T-cell (primary cell): ENCODE measurements at regions not wholly inside any gene's neighbourhood (a gene's known extent, or its start where the extent isn't known, plus 50 kb on each side); places are given as distances from the start of the nearest gene placed in this dataset.

Experiments used
- ATAC-seq, 4 experiments: fragments of 200-7000 bp in 3 of 4; fragments of 150-1000 bp in 1 of 4; cut with Tn5 transposase; replicated peaks in 1 of 4; 1 replicate in 3 of 4; 2 replicates in 1 of 4; pipeline ENCODE4 v1.10.0; 2021; ENCODE audit warnings: moderate library complexity in 3 of 4, mild to moderate bottlenecking in 2 of 4, moderate number of reproducible peaks in 1 of 4
- CTCF ChIA-PET, 2 donors: fragments of 300-600 bp; sonication (Branson Sonifier 250); formaldehyde crosslinking; loops; one replicate each; lab custom pipeline; 2022; ENCODE audit warnings: antibody characterized with exemption in 2 of 2; lab: Charles Lee
- POLR2A ChIA-PET, 2 donors: fragments of 300-600 bp; sonication (Branson Sonifier 250); formaldehyde crosslinking; loops; one replicate each; lab custom pipeline; 2022; ENCODE audit warnings: antibody characterized with exemption in 2 of 2; lab: Charles Lee
- DNase-seq, 35 experiments: peaks; one replicate each; pipeline versions ENCODE4 v3.0.0 to v3.0.0-alpha.2; 2013 to 2023
- H3K27ac ChIP-seq: one replicate; pipeline ENCODE4 v1.5.1; 2013; ENCODE audit warnings: low read length
- H3K27me3 ChIP-seq, 2 experiments: replicated peaks in 1 of 2; 1 replicate in 1 of 2; 2 replicates in 1 of 2; pipeline versions ENCODE4 v1.6.1 to v1.7.0; 2013; ENCODE audit warnings: low read length in 1 of 2, mixed read lengths in 1 of 2; ENCODE audit not compliant: control insufficient read depth in 2 of 2, insufficient read depth in 2 of 2; ENCODE audit errors: extremely low read depth in 1 of 2
- H3K36me3 ChIP-seq, 2 donors: 1 replicate in 1 of 2; 2 replicates in 1 of 2; pipeline versions ENCODE4 v1.6.1 to v1.7.0; 2013; ENCODE audit warnings: low read length in 1 of 2; ENCODE audit not compliant: control insufficient read depth in 2 of 2, insufficient read depth in 1 of 2; ENCODE audit errors: extremely low read depth in 1 of 2
- H3K4me1 ChIP-seq, 2 experiments: 1 replicate in 1 of 2; 2 replicates in 1 of 2; pipeline versions ENCODE4 v1.6.1 to v1.7.0; 2013; ENCODE audit warnings: low read length in 2 of 2, mixed read lengths in 1 of 2; ENCODE audit not compliant: insufficient read depth in 2 of 2, control insufficient read depth in 1 of 2; ENCODE audit errors: extremely low read depth in 1 of 2
- H3K4me3 ChIP-seq, 2 donors: 1 replicate in 1 of 2; 2 replicates in 1 of 2; pipeline versions ENCODE4 v1.5.1 to v1.7.0; 2013; ENCODE audit warnings: mild to moderate bottlenecking in 2 of 2, low read length in 1 of 2, moderate library complexity in 1 of 2; ENCODE audit not compliant: control insufficient read depth in 1 of 2; ENCODE audit errors: extremely low read depth in 1 of 2
- H3K9me3 ChIP-seq: 2 replicates; pipeline ENCODE4 v1.7.0; 2013
- H3K27ac Mint-ChIP-seq, 2 donors: one replicate each; pipeline ENCODE4 v1.8.0; 2020 to 2021; ENCODE audit warnings: mild to moderate bottlenecking in 2 of 2, mixed read lengths in 2 of 2
- H3K27me3 Mint-ChIP-seq, 2 donors: one replicate each; pipeline ENCODE4 v1.8.0; 2021 to 2022; ENCODE audit warnings: mixed read lengths in 2 of 2
- H3K36me3 Mint-ChIP-seq: one replicate; pipeline ENCODE4 v1.8.0; 2021; ENCODE audit warnings: mixed read lengths
- H3K4me1 Mint-ChIP-seq, 3 donors: one replicate each; pipeline ENCODE4 v1.8.0; 2020 to 2022; ENCODE audit warnings: mixed read lengths in 3 of 3, mild to moderate bottlenecking in 1 of 3
- H3K4me3 Mint-ChIP-seq, 3 donors: one replicate each; pipeline ENCODE4 v1.8.0; 2020 to 2022; ENCODE audit warnings: mild to moderate bottlenecking in 3 of 3, mixed read lengths in 3 of 3, moderate library complexity in 3 of 3
- H3K9me3 Mint-ChIP-seq, 3 donors: one replicate each; pipeline ENCODE4 v1.8.0; 2020 to 2022; ENCODE audit warnings: mixed read lengths in 3 of 3
- WGBS: methylation state at CpG from one replicate; pipeline ENCODE4 v1.1.5; 2013; ENCODE audit warnings: missing lambda C conversion rate; ENCODE audit not compliant: insufficient coverage; 5-methylcytosine and 5-hydroxymethylcytosine counted together

GRCh38 chr11:104570078-104570701, 328.1 kb downstream of the CASP12 start:
- ChIA-PET CTCF (no interaction called here), POLR2A (no interaction called here)
- H3K36me3 ChIP-seq: no peaks in the 10 kb centered on the region
- Mint-ChIP-seq H3K27me3 (peaks cover 0 to 7% of the 10 kb centered on the region in 2 donors), H3K4me3 (no peak overlapping the region), H3K27ac (no peak overlapping the region), H3K4me1 (no peaks in the 10 kb centered on the region), H3K9me3 (peaks cover 2 to 7% (median 5%) of the 10 kb centered on the region in 3 donors), H3K36me3 (no peaks in the 10 kb centered on the region)
- whole genome bisulfite sequencing: no CpG with 5 or more reads among the region's 4 CpGs
- no peaks in the 10 kb centered on the region for H3K4me1 ChIP-seq
- no peak overlapping the region for H3K4me3 ChIP-seq
- DNase-seq (no peak), ATAC-seq (no peak)
- H3K27ac ChIP-seq: no peak overlapping the region
- no peaks in the 10 kb centered on the region for H3K27me3 ChIP-seq
- no peaks in the 10 kb centered on the region for H3K9me3 ChIP-seq

- Mint-ChIP-seq H3K9me3 (peaks cover 0 to 8% (median 0%) of the 10 kb centered on the region in 3 donors), H3K27ac (no peak overlapping the region), H3K4me3 (no peak overlapping the region), H3K36me3 (no peaks in the 10 kb centered on the region), H3K4me1 (no peaks in the 10 kb centered on the region), H3K27me3 (no peaks in the 10 kb centered on the region)
- Histone ChIP-seq H3K4me1 (no peaks in the 10 kb centered on the region), H3K36me3 (no peaks in the 10 kb centered on the region), H3K27ac (no peak overlapping the region), H3K9me3 (no peaks in the 10 kb centered on the region), H3K27me3 (no peaks in the 10 kb centered on the region), H3K4me3 (no peak overlapping the region)
- ChIA-PET POLR2A (no interaction called here), CTCF (interaction anchor here in 1 of 2 donors (0.6 kb wide), 1 partner anchor 34 kb away, joined by 4 read pairs; no protein-coding TSS in a partner anchor)
- no peak for DNase-seq
- WGBS: no CpG with 5 or more reads among the region's 1 CpG
- ATAC-seq: no peak
Measured at GRCh38 chr11:104565583-104565961, 332.7 kb downstream of the CASP12 start.

- no peaks in the 10 kb centered on the region for H3K27me3 ChIP-seq
- H3K4me3 Mint-ChIP-seq: no peak overlapping the region
- no peaks in the 10 kb centered on the region for H3K36me3 ChIP-seq
- POLR2A ChIA-PET: no interaction called here
- H3K4me3 ChIP-seq: no peak overlapping the region
- H3K27ac ChIP-seq: no peak overlapping the region
- no peak for ATAC-seq
- no peak overlapping the region for H3K27ac Mint-ChIP-seq
- peaks cover 0 to 8% (median 0%) of the 10 kb centered on the region in 3 donors for H3K9me3 Mint-ChIP-seq
- DNase-seq: no peak
- H3K9me3 ChIP-seq: no peaks in the 10 kb centered on the region
- H3K27me3 Mint-ChIP-seq: no peaks in the 10 kb centered on the region
- WGBS: 97% methylated on average over 23 of the region's 35 CpGs
- H3K4me1 ChIP-seq: no peaks in the 10 kb centered on the region
- no peaks in the 10 kb centered on the region for H3K36me3 Mint-ChIP-seq
- CTCF ChIA-PET: interaction anchor here in 1 of 2 donors (0.6 kb wide), 1 partner anchor 34 kb away, joined by 4 read pairs; no protein-coding TSS in a partner anchor
- no peaks in the 10 kb centered on the region for H3K4me1 Mint-ChIP-seq
Measured at GRCh38 chr11:104564921-104565582, 333.2 kb downstream of the CASP12 start.

- ATAC-seq: no peak
- Histone ChIP-seq H3K4me3 (no peak overlapping the region), H3K4me1 (no peaks in the 10 kb centered on the region), H3K36me3 (no peaks in the 10 kb centered on the region), H3K27me3 (no peaks in the 10 kb centered on the region), H3K27ac (no peak overlapping the region), H3K9me3 (no peaks in the 10 kb centered on the region)
- WGBS: 32% methylated on average over 3 of the region's 4 CpGs
- H3K4me1 Mint-ChIP-seq: peaks cover 9 to 14% (median 10%) of the 10 kb centered on the region in 3 donors
- ChIA-PET CTCF (interaction anchor here (0.5 to 0.7 kb wide), 2 partner anchors 112 to 1944 kb away, joined by 3 read pairs; no protein-coding TSS in a partner anchor), POLR2A (no interaction called here)
- DNase-seq: no peak
- no peak overlapping the region for H3K4me3 Mint-ChIP-seq
- H3K27ac Mint-ChIP-seq: no peak overlapping the region
- peaks cover 13 to 18% of the 10 kb centered on the region in 2 donors for H3K27me3 Mint-ChIP-seq
- H3K36me3 Mint-ChIP-seq: no peaks in the 10 kb centered on the region
- H3K9me3 Mint-ChIP-seq: no peaks in the 10 kb centered on the region
Measured at GRCh38 chr11:104556606-104557301, 341.5 kb downstream of the CASP12 start.

GRCh38 chr11:104549019-104549418, 349.2 kb downstream of the CASP12 start:
- Mint-ChIP-seq H3K27me3 (no peaks in the 10 kb centered on the region), H3K36me3 (no peaks in the 10 kb centered on the region), H3K9me3 (no peaks in the 10 kb centered on the region), H3K27ac (no peak overlapping the region), H3K4me1 (peaks cover 8 to 13% (median 8%) of the 10 kb centered on the region in 3 donors), H3K4me3 (no peak overlapping the region)
- Histone ChIP-seq H3K27ac (no peak overlapping the region), H3K27me3 (no peaks in the 10 kb centered on the region), H3K9me3 (no peaks in the 10 kb centered on the region), H3K4me1 (no peaks in the 10 kb centered on the region), H3K4me3 (no peak overlapping the region), H3K36me3 (no peaks in the 10 kb centered on the region)
- ChIA-PET POLR2A (no interaction called here), CTCF (no interaction called here)
- WGBS: no CpG with 5 or more reads among the region's 1 CpG
- no peak for DNase-seq
- no peak for ATAC-seq

GRCh38 chr11:104547996-104548661, 350.1 kb downstream of the CASP12 start:
- H3K27ac Mint-ChIP-seq: no peak overlapping the region
- peaks cover 8 to 13% (median 8%) of the 10 kb centered on the region in 3 donors for H3K4me1 Mint-ChIP-seq
- DNase-seq: peak in 1 of 35 experiments; percentile 3
- H3K4me1 ChIP-seq: no peaks in the 10 kb centered on the region
- no peak overlapping the region for H3K4me3 ChIP-seq
- H3K27ac ChIP-seq: no peak overlapping the region
- H3K27me3 Mint-ChIP-seq: no peaks in the 10 kb centered on the region
- no peaks in the 10 kb centered on the region for H3K27me3 ChIP-seq
- H3K9me3 Mint-ChIP-seq: no peaks in the 10 kb centered on the region
- ChIA-PET POLR2A (no interaction called here), CTCF (no interaction called here)
- H3K4me3 Mint-ChIP-seq: no peak overlapping the region
- no peaks in the 10 kb centered on the region for H3K36me3 ChIP-seq
- no peak for ATAC-seq
- WGBS: no CpG with 5 or more reads among the region's 3 CpGs
- no peaks in the 10 kb centered on the region for H3K36me3 Mint-ChIP-seq
- no peaks in the 10 kb centered on the region for H3K9me3 ChIP-seq
